H1 (cell line): ENCODE measurements at regions not wholly inside any gene's neighbourhood (a gene's known extent, or its start where the extent isn't known, plus 50 kb on each side); places are given as distances from the start of the nearest gene placed in this dataset.

Experiments used
- CEBPB ChIP-seq: IDR thresholded peaks from 2 replicates; pipeline ENCODE4 v1.6.1; 2012; ENCODE audit warnings: low read depth, low read length
- JUN ChIP-seq: IDR thresholded peaks from 2 replicates; pipeline ENCODE4 v1.6.1; 2011; ENCODE audit warnings: low read depth, mild to moderate bottlenecking, improper control_type of control experiment, low read length
- RNF2 ChIP-seq: fragments of 200-900, 300-1000 bp; sonication (generic); IDR thresholded peaks from 2 replicates; pipeline ENCODE4 v1.7.1; 2016; ENCODE audit warnings: borderline replicate concordance, low read depth, mild to moderate bottlenecking, antibody characterized with exemption, low read length; ENCODE audit not compliant: poor library complexity, severe bottlenecking; ENCODE audit errors: missing control alignments
- RXRA ChIP-seq: IDR thresholded peaks from 2 replicates; pipeline ENCODE4 v1.6.1; 2011; ENCODE audit warnings: low read depth, mild to moderate bottlenecking, low read length, moderate library complexity; ENCODE audit not compliant: insufficient read depth
- SP4 ChIP-seq: IDR thresholded peaks from 2 replicates; pipeline ENCODE4 v1.6.1; 2012; ENCODE audit warnings: low read length, inconsistent platforms
- SRF ChIP-seq: IDR thresholded peaks from 2 replicates; pipeline ENCODE4 v1.6.1; 2011; ENCODE audit warnings: mild to moderate bottlenecking, low read depth, low read length, moderate library complexity
- TF ChIP-seq, protein P1 (sequence below): IDR thresholded peaks from 2 replicates; pipeline ENCODE4 v1.6.1; 2012; ENCODE audit warnings: low read length, inconsistent platforms
- TF ChIP-seq, protein P2 (sequence below), 3 experiments: IDR thresholded peaks; 1 replicate in 2 of 3; 2 replicates in 1 of 3; pipeline versions ENCODE4 v1.5.1 to v1.6.1; 2011; ENCODE audit warnings: low read length in 3 of 3, mild to moderate bottlenecking in 3 of 3, inconsistent platforms in 2 of 3, low read depth in 1 of 3, moderate library complexity in 1 of 3; ENCODE audit not compliant: insufficient read depth in 1 of 3; ENCODE audit errors: control extremely low read depth in 1 of 3

DNA sequence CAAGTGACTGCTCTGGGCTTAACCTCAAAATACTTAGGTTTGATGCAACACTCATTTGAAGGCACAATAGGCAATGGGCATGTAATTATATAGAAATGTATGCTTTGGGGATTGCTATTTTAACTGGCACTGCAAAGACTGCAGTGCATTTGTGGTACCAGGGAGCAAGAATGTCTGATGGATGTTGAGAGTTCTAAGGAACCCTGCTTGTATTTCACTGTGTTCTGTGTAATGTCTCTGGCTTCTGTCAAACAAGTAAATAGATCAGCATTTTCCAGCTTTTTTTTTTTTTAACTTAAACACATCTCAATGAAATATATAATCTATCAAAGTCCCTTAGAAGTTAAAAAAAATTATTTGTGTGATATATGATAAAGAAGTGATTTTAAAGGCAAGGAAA, 94.8 kb upstream of the ATP2B1 start:
- TF ChIP-seq RNF2 (no peak), RXRA (no peak), JUN (no peak), SP4 (no peak), SRF (no peak), CEBPB (no peak)
- TF ChIP-seq, protein P1, sequence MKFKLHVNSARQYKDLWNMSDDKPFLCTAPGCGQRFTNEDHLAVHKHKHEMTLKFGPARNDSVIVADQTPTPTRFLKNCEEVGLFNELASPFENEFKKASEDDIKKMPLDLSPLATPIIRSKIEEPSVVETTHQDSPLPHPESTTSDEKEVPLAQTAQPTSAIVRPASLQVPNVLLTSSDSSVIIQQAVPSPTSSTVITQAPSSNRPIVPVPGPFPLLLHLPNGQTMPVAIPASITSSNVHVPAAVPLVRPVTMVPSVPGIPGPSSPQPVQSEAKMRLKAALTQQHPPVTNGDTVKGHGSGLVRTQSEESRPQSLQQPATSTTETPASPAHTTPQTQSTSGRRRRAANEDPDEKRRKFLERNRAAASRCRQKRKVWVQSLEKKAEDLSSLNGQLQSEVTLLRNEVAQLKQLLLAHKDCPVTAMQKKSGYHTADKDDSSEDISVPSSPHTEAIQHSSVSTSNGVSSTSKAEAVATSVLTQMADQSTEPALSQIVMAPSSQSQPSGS: no peak
- TF ChIP-seq, protein P2, sequence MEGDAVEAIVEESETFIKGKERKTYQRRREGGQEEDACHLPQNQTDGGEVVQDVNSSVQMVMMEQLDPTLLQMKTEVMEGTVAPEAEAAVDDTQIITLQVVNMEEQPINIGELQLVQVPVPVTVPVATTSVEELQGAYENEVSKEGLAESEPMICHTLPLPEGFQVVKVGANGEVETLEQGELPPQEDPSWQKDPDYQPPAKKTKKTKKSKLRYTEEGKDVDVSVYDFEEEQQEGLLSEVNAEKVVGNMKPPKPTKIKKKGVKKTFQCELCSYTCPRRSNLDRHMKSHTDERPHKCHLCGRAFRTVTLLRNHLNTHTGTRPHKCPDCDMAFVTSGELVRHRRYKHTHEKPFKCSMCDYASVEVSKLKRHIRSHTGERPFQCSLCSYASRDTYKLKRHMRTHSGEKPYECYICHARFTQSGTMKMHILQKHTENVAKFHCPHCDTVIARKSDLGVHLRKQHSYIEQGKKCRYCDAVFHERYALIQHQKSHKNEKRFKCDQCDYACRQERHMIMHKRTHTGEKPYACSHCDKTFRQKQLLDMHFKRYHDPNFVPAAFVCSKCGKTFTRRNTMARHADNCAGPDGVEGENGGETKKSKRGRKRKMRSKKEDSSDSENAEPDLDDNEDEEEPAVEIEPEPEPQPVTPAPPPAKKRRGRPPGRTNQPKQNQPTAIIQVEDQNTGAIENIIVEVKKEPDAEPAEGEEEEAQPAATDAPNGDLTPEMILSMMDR (IDR thresholded peaks at IDR 0.05; ENCODE audit: control extremely low read depth in 1 of 3, insufficient read depth in 1 of 3, low read depth in 1 of 3, low read length in 3 of 3): no peak
